ENCODE measurements at regions not wholly inside any gene's neighbourhood (a gene's known extent, or its start where the extent isn't known, plus 50 kb on each side); places are given as distances from the start of the nearest gene placed in this dataset.

DNA sequence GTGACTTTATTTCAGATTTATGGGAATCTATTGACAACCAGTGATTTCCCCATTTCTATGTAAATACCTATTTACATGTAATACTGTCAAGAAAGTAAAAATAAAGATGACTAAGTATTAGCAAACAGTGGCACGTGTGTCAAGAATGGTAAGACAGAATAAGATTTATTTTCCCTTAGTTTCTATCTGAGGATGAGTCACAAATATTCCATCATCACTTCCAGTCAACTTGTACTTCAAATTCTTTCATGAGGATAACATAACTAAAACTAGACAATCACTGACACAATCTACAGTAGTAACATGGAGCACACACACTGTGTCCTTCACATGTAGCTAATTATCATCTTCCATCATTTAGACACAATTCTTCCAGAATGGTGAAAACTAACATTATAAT, 625.3 kb upstream of the PCDH7 start:
- Mint-ChIP-seq H3K4me1 (no peaks in the 10 kb centered on the region), H3K27ac (no peak overlapping the region), H3K36me3 (no peaks in the 10 kb centered on the region), H3K9me3 (peaks cover 1 to 14% (median 5%) of the 10 kb centered on the region in 7 donors), H3K4me3 (no peak overlapping the region), H3K27me3 (ENCODE audit: low read depth in 3 of 3) (no peaks in the 10 kb centered on the region)
- no peak overlapping the region for H3K4me2 ChIP-seq (replicated peaks; ENCODE audit: extremely low read depth, low read length, poor library complexity, severe bottlenecking)
- no peaks in the 10 kb centered on the region for H3K27me3 ChIP-seq (ENCODE audit: control insufficient read depth in 2 of 2, insufficient read depth in 2 of 2, low read length in 2 of 2)
- no peak overlapping the region for H3K4me3 ChIP-seq (replicated peaks in 1 of 3; ENCODE audit: low read depth in 2 of 3, low read length in 3 of 3)
- no peak overlapping the region for H3K27ac ChIP-seq (ENCODE audit: low read depth in 1 of 2, low read length in 2 of 2)
- no peaks in the 10 kb centered on the region for H3K4me1 ChIP-seq (ENCODE audit: control insufficient read depth in 1 of 2, insufficient read depth in 2 of 2, low read length in 2 of 2)
- DNase-seq, result no peak
- intact Hi-C loops (cut with micrococcal nuclease), result no loop called here
- H4K20me1 ChIP-seq (ENCODE audit: insufficient read depth, low read length), result no peaks in the 10 kb centered on the region
- H3K9ac ChIP-seq (ENCODE audit: insufficient read depth, low read length, poor library complexity, severe bottlenecking), result no peak overlapping the region
- H3K36me3 ChIP-seq (replicated peaks in 1 of 2; ENCODE audit: control insufficient read depth in 1 of 2, insufficient read depth in 2 of 2, low read length in 2 of 2), result no peaks in the 10 kb centered on the region
- no peak for TF ChIP-seq CTCF (IDR thresholded peaks at IDR 0.05)
- WGBS (ENCODE audit: insufficient coverage), result no CpG with 5 or more reads among the region's 1 CpG
- no peak overlapping the region for H2AFZ ChIP-seq (ENCODE audit: insufficient read depth, low read depth, low read length, poor library complexity, severe bottlenecking)
- H3K9me3 ChIP-seq (replicated peaks in 1 of 2; ENCODE audit: control insufficient read depth in 1 of 2, insufficient read depth in 1 of 2, low read length in 2 of 2), result peaks cover 6 to 7% of the 10 kb centered on the region in 2 donors
- H3K79me2 ChIP-seq (ENCODE audit: insufficient read depth, low read length), result no peaks in the 10 kb centered on the region

GRCh38 chr4:30103455-30103854, 616.7 kb upstream of the PCDH7 start:
- Mint-ChIP-seq H3K4me3 (no peak overlapping the region), H3K36me3 (no peaks in the 10 kb centered on the region), H3K27ac (no peak overlapping the region), H3K9me3 (peaks cover 0 to 2% (median 0%) of the 10 kb centered on the region in 7 donors), H3K4me1 (no peaks in the 10 kb centered on the region), H3K27me3 (ENCODE audit: low read depth in 3 of 3) (no peaks in the 10 kb centered on the region)
- Histone ChIP-seq H3K27ac (ENCODE audit: low read depth in 1 of 2, low read length in 2 of 2) (no peak overlapping the region), H3K4me1 (ENCODE audit: control insufficient read depth in 1 of 2, insufficient read depth in 2 of 2, low read length in 2 of 2) (no peaks in the 10 kb centered on the region), H3K4me3 (replicated peaks in 1 of 3; ENCODE audit: low read depth in 2 of 3, low read length in 3 of 3) (no peak overlapping the region), H3K36me3 (replicated peaks in 1 of 2; ENCODE audit: control insufficient read depth in 1 of 2, insufficient read depth in 2 of 2, low read length in 2 of 2) (no peaks in the 10 kb centered on the region), H3K27me3 (ENCODE audit: control insufficient read depth in 2 of 2, insufficient read depth in 2 of 2, low read length in 2 of 2) (no peaks in the 10 kb centered on the region), H3K79me2 (ENCODE audit: insufficient read depth, low read length) (no peaks in the 10 kb centered on the region), H2AFZ (ENCODE audit: insufficient read depth, low read depth, low read length, poor library complexity, severe bottlenecking) (no peak overlapping the region), H4K20me1 (ENCODE audit: insufficient read depth, low read length) (no peaks in the 10 kb centered on the region), H3K9me3 (replicated peaks in 1 of 2; ENCODE audit: control insufficient read depth in 1 of 2, insufficient read depth in 1 of 2, low read length in 2 of 2) (no peaks in the 10 kb centered on the region), H3K4me2 (replicated peaks; ENCODE audit: extremely low read depth, low read length, poor library complexity, severe bottlenecking) (no peak overlapping the region), H3K9ac (ENCODE audit: insufficient read depth, low read length, poor library complexity, severe bottlenecking) (no peak overlapping the region)
- no peak for DNase-seq
- TF ChIP-seq CTCF (IDR thresholded peaks at IDR 0.05), result no peak
- intact Hi-C loops (cut with micrococcal nuclease), result no loop called here

Measured in CD14-positive monocyte (primary cell).